ENCODE measurements at regions not wholly inside any gene's neighbourhood (a gene's known extent, or its start where the extent isn't known, plus 50 kb on each side); places are given as distances from the start of the nearest gene placed in this dataset.

- Histone ChIP-seq H3K9me3 (ENCODE audit: low read length) (peaks cover 86% of the 10 kb centered on the region), H3K27ac (ENCODE audit: extremely low read length, insufficient read depth, low read length) (no peak overlapping the region), H3K4me3 (replicated peaks in 1 of 3; ENCODE audit: insufficient read depth in 1 of 3, low read depth in 2 of 3, low read length in 3 of 3) (no peak overlapping the region), H3K4me2 (ENCODE audit: low read depth, low read length) (no peak overlapping the region), H3K27me3 (ENCODE audit: control insufficient read depth in 1 of 2, insufficient read depth in 2 of 2, low read length in 2 of 2) (no peaks in the 10 kb centered on the region), H2AFZ (ENCODE audit: low read length) (no peak overlapping the region), H3K9ac (ENCODE audit: insufficient read depth, low read depth, low read length) (no peak overlapping the region), H3K36me3 (replicated peaks in 1 of 2; ENCODE audit: control insufficient read depth in 1 of 2, insufficient read depth in 2 of 2, low read length in 2 of 2) (no peaks in the 10 kb centered on the region), H3K79me2 (ENCODE audit: insufficient read depth, low read length) (no peaks in the 10 kb centered on the region), H3K4me1 (ENCODE audit: insufficient read depth, low read length) (no peaks in the 10 kb centered on the region), H4K20me1 (ENCODE audit: insufficient read depth, low read length) (no peaks in the 10 kb centered on the region)
- no peak for DNase-seq (ENCODE audit: low spot score)
- TF ChIP-seq MNT (IDR thresholded peaks at IDR 0.05) (no peak), MIER2 (CRISPR knock-in tag; IDR thresholded peaks at IDR 0.05) (no peak), ATF7-NPFF (CRISPR knock-in tag; IDR thresholded peaks at IDR 0.05; ENCODE audit: low read depth) (no peak), TERF1 (CRISPR knock-in tag; IDR thresholded peaks at IDR 0.05) (no peak), ZNF629 (CRISPR knock-in tag; conservative IDR thresholded peaks at IDR 0.05) (no peak), ZBTB7A (CRISPR knock-in tag; IDR thresholded peaks at IDR 0.05) (no peak), YEATS2 (CRISPR knock-in tag; IDR thresholded peaks at IDR 0.05; ENCODE audit: borderline replicate concordance) (no peak), ZBTB37 (CRISPR knock-in tag; IDR thresholded peaks at IDR 0.05) (no peak), MYC (CRISPR knock-in tag; IDR thresholded peaks at IDR 0.05; ENCODE audit: borderline replicate concordance) (no peak), KLF16 (CRISPR knock-in tag; IDR thresholded peaks at IDR 0.05) (no peak), KLF15 (CRISPR knock-in tag; IDR thresholded peaks at IDR 0.05; ENCODE audit: borderline replicate concordance) (no peak), ZNF761 (CRISPR knock-in tag; conservative IDR thresholded peaks at IDR 0.05) (no peak)
- TF ChIP-seq, protein P1, sequence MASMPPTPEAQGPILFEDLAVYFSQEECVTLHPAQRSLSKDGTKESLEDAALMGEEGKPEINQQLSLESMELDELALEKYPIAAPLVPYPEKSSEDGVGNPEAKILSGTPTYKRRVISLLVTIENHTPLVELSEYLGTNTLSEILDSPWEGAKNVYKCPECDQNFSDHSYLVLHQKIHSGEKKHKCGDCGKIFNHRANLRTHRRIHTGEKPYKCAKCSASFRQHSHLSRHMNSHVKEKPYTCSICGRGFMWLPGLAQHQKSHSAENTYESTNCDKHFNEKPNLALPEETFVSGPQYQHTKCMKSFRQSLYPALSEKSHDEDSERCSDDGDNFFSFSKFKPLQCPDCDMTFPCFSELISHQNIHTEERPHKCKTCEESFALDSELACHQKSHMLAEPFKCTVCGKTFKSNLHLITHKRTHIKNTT (CRISPR knock-in tag; IDR thresholded peaks at IDR 0.05) = no peak
- TF ChIP-seq, protein P2, sequence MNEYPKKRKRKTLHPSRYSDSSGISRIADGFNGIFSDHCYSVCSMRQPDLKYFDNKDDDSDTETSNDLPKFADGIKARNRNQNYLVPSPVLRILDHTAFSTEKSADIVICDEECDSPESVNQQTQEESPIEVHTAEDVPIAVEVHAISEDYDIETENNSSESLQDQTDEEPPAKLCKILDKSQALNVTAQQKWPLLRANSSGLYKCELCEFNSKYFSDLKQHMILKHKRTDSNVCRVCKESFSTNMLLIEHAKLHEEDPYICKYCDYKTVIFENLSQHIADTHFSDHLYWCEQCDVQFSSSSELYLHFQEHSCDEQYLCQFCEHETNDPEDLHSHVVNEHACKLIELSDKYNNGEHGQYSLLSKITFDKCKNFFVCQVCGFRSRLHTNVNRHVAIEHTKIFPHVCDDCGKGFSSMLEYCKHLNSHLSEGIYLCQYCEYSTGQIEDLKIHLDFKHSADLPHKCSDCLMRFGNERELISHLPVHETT (CRISPR knock-in tag; conservative IDR thresholded peaks at IDR 0.05) = no peak
- WGBS (ENCODE audit: low lambda C conversion rate) = 0% methylated on average over 3 of the region's 3 CpGs
- in situ Hi-C loops (cut with HindIII; ENCODE audit: extremely low pct_ligation_motif_present, low pct_unique_long_range_greater_than_20kb) (no loop called here), intact Hi-C loops (cut with micrococcal nuclease; ENCODE audit: unreplicated experiment) (no loop called here)
- POLR2A ChIA-PET = no interaction called here
- no peak for FAIRE-seq
- ATAC-seq = no peak
- CTCF ChIA-PET (ENCODE audit: low intra/inter-chr PET ratio, low total read pairs) = no interaction called here
- BruUV-seq (replicated peaks) = no TSS peak
Measured at GRCh38 chr19:22502766-22503165, 80.6 kb upstream of the ZNF98 start.
